ENCODE measurements at regions not wholly inside any gene's neighbourhood (a gene's known extent, or its start where the extent isn't known, plus 50 kb on each side); places are given as distances from the start of the nearest gene placed in this dataset.
"Not testable (repeated sequence)": the region's sequence is repeated elsewhere in the genome, so short reads cannot be mapped to it uniquely, and the experiment has no call there.

- DNase-seq, result no peak
Observed at GRCh38 chr2:215644233-215644897, 208.5 kb upstream of the FN1 start.

GRCh38 chr2:215638687-215639086, 202.8 kb upstream of the FN1 start:
- DNase-seq, result no peak

- DNase-seq, result no peak
Observed at GRCh38 chr2:215637651-215638050, 201.8 kb upstream of the FN1 start.

DNA sequence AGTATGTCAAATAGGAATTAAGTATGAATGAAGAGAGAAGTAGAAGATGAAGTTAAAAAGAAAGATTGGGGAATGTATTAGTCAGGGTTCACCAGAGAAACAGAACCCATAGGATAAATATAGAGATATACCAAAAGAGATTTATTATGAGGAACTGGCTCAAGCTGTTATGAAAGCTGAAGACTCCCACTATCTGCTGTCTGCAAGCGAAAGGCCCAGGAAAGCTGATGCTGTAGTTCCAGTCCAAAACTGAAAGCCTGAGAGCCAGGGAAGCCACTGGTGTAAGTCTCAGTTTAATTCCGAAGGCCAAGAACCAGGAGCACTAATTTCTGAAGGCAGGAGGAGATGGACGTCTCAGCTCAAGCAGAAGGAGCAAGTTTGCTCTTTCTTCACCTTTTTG, 200.9 kb upstream of the FN1 start:
- DNase-seq, result no peak

- DNase-seq, result no peak
Observed at GRCh38 chr2:215635788-215636139, 199.9 kb upstream of the FN1 start.

DNA sequence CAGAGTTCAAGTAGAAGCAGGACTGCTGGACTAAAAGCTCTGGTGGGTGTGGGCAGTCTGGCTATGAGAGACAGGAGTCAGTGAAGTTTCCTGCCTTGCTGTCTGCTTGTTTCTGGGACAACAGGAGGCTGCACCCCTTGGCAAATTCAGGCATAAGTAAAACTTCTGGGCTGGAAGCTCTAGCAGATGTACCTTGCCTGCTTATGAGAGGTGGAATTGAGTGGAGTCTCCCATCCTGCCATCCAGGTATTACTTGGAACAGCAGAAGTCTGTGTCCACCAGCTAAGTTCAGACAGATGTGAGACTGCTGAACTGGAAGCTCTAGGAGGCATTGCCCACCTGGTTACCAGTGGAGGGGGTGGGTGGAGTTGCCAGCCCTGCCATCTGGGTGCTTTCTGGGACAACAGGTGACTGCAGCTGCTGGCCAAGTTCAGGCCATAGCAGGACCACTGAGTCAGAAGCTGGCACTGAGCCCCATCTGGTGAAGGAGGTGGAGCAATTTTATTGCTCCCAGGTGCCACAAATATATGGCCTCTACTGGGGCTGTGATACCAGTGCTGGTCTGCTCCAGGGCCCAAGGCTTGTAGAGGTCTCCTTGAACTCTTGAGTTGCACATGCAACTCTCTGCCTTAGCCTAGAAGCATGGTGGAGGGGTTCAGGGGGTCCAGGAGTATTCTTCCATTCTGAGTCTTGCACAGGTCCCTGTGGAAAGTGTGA, 199.4 kb upstream of the FN1 start:
- no peak for DNase-seq

GRCh38 chr2:215633360-215633759, 197.5 kb upstream of the FN1 start:
- DNase-seq, result no peak

DNA sequence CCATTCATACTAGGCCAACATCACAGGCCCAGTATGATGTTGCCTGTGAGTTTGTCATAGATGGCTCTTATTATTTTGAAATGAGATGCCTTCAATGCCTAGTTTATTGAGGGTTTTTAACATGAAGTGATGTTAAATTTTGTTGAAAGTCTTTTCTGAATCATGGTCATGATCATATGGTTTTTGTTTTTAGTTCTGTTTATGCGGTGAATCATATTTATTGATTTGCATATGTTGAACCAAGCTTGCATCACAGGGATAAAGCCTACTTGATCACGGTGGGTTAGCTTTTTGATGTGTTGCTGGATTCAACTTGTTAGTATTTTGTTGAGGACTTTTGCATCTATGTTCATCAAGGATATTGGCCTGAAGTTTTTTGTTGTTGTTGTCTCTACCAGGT, 195.8 kb upstream of the FN1 start:
- no peak for DNase-seq

- DNase-seq, result not testable (repeated sequence)
Observed at GRCh38 chr2:215630796-215631195, 194.9 kb upstream of the FN1 start.

- DNase-seq, result no peak
Observed at GRCh38 chr2:215627771-215628170, 191.9 kb upstream of the FN1 start.

DNA sequence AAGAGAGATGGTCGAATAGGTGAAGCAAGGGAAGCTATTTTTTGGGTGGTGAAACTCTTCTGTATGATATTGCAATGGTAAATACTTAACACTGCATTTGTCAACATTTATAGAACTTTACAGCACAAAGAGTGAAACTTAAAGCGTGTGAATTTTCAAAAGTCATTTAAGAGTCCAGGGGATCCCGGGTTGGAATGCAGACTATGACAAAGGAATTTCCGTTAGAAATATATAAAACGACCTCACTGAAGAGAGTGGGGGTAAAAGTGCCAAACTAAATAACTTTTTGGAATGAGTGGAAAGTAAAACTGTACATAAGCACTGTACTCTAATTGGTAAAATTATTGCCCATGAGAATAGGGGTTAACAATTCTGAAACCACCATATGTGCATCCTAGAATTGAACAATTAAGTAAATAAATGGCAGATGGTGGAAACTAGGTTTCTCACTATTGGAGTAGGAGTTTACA, 191.0 kb upstream of the FN1 start:
- no peak for DNase-seq

GRCh38 chr2:215626063-215626462, 190.2 kb upstream of the FN1 start:
- no peak for DNase-seq

DNA sequence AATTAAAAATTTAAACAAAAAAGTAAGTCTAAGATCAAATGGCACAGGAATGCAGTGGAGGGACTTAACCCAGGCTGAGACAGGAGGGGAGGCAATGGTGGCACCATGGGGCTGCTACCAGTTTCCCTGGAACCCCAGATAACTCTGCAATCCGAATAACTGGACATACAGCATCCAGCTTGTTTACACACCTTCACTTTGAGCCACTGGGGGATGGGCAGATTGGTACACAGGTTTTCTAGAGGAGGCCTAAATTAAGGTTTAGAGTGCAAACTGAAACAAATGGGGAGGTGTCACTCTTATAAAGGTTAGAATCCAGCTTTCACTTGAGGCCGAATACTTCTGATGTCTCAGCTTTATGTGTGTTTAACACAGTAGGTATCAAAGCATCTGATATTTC, 189.3 kb upstream of the FN1 start:
- no peak for DNase-seq

GRCh38 chr2:215624423-215624829, 188.6 kb upstream of the FN1 start:
- no peak for DNase-seq

GRCh38 chr2:215622837-215623236, 187.0 kb upstream of the FN1 start:
- no peak for DNase-seq

DNA sequence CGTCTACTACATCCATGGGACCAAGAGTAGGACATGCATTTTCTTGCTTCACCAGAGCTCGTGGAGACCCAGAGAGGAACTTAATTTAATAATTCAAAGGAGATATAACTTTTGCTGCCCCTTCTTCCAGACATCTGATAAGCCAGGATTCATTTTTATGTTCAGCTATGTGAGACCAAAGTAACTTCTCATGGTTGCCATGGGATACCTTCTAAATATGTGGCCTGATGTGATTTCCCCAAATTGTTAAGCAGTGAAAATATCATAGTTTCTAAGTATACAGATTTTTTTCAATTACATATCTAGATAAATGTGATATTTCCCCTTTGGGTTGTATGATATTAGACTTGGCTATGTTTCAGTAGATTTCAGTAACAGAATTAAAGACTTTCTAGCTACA, 185.5 kb upstream of the FN1 start:
- DNase-seq, result no peak

DNA sequence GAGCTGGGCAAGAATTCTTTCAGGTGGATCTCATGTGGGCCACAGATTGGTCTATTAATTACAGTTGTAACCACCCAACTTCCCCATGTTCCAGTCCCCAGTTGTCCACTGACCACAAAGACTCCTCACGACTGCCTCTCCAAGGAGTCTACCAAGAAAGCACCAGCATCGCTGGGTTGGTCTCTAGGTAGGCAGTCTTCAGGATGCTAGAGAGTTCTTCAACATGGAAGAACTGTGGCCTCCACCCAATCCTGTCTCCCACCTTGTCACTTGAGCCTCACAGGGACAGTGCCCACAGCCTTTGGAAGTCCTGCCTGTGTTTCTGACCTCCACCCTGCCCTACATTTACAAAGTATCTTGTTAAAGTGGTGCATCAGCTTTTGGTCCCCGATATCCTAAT, 184.7 kb upstream of the FN1 start:
- no peak for DNase-seq

DNA sequence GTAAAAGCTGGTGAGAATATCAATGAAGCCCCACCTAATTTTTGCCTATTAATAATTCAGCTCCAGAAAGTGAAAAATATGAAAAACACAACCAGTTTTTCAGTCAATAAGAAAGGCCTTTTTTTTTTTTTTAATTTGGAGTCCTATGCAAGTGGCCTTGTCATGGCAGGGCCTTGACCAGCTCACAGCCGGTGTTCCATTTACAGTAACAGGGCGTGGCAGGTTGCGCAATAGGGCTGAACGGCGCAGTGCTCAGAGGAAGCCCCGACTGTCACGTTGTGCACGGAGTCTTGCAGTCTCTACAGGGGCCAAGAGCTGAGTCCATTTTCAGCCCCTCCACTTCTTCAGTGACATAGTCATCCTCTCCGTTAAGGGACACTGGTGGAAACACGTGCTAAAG, 184.1 kb upstream of the FN1 start:
- peak; percentile 39 for DNase-seq

GRCh38 chr2:215619022-215619958, 183.4 kb upstream of the FN1 start:
- DNase-seq, result peak; percentile 39

DNA sequence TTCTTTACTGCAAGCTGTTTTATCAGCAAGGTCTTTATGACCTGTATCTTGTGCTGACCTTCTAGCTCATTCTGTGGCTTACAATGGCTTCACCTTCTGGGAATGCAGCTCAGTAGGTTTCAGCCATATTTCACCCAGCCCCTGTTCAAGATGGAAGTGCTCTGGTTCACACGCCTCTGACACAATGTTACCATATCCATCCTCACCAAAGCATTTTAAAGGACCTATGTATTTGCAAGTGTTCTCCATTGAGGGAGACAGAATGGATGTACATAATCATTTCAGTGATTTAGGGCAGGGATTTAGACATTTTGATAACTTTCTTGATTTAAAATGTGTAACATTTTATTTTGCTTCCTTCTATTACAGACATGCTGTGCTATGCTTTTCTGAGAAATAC, 182.3 kb upstream of the FN1 start:
- DNase-seq, result no peak

GRCh38 chr2:215617060-215617824, 181.4 kb upstream of the FN1 start:
- DNase-seq, result no peak

DNA sequence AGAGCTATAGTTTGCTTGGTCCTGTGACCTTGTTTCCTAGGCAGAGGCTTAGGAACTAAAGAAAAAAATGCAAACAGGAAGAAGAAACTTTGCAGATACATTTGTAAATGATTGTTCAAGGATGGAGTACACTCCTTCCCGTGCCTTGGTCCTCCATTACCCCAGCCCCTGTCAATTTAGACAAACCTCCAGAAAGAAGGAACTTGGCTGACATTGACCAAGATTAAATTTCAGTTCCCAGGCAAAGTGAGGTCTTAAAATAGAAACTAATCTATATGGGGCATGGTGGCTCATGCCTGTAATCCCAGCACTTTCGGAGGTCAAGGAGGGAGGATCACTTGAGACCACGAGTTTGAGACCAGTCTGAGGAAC, 179.9 kb upstream of the FN1 start:
- DNase-seq, result no peak

All from DMS79 treated with DMSO at 0.1 percent for 48 hours (cell line).